SH-SY5Y (cell line): ENCODE measurements at regions not wholly inside any gene's neighbourhood (a gene's known extent, or its start where the extent isn't known, plus 50 kb on each side); places are given as distances from the start of the nearest gene placed in this dataset.

Source experiments
- GATA2 ChIP-seq: IDR thresholded peaks from 2 replicates; pipeline ENCODE4 v1.6.1; 2011; ENCODE audit warnings: mild to moderate bottlenecking, low read depth, low read length
- GATA3 ChIP-seq: IDR thresholded peaks from 2 replicates; pipeline ENCODE4 v1.6.1; 2011; ENCODE audit warnings: low read depth, mild to moderate bottlenecking, low read length, moderate library complexity

GRCh38 chr9:107627781-107628180, 138.2 kb upstream of the KLF4 start:
- TF ChIP-seq GATA3: no peak
- TF ChIP-seq GATA2: no peak
